Panc1 (cell line): ENCODE measurements at regions not wholly inside any gene's neighbourhood (a gene's known extent, or its start where the extent isn't known, plus 50 kb on each side); places are given as distances from the start of the nearest gene placed in this dataset.

Experiments used
- CTCF ChIP-seq: fragments of 450-650 bp; IDR thresholded peaks from 2 replicates; pipeline ENCODE4 v1.5.1; 2017; ENCODE audit warnings: mild to moderate bottlenecking
- POLR2AphosphoS5 ChIP-seq: IDR thresholded peaks from 2 replicates; pipeline ENCODE4 v1.6.1; 2012; ENCODE audit warnings: mild to moderate bottlenecking, low read depth, low read length, moderate library complexity
- SIN3A ChIP-seq: IDR thresholded peaks from 2 replicates; pipeline ENCODE4 v1.6.1; 2012; ENCODE audit warnings: low read depth, mild to moderate bottlenecking, low read length, moderate library complexity, borderline replicate concordance; ENCODE audit not compliant: insufficient read depth
- TCF7L2 ChIP-seq: IDR thresholded peaks from 2 replicates; pipeline ENCODE4 v1.6.1; 2011; ENCODE audit warnings: mild to moderate bottlenecking, low read depth, low read length, inconsistent platforms

GRCh38 chr1:60809204-60809980 is 273.0 kb upstream of the NFIA start:
- TF ChIP-seq CTCF, result no peak
- TF ChIP-seq SIN3A, result no peak
- TF ChIP-seq TCF7L2, result no peak
- no peak for TF ChIP-seq POLR2AphosphoS5
